Upper lobe of left lung (tissue), 6 donors: ENCODE measurements at regions not wholly inside any gene's neighbourhood (a gene's known extent, or its start where the extent isn't known, plus 50 kb on each side); places are given as distances from the start of the nearest gene placed in this dataset.

Source experiments
- ATAC-seq, 2 donors: fragments of 200-7000 bp; cut with Tn5 transposase; one replicate each; pipeline ENCODE4 v1.9.1; 2022; ENCODE audit warnings: mild to moderate bottlenecking in 2 of 2, moderate library complexity in 2 of 2; ENCODE audit not compliant: low FRiP score in 2 of 2
- DNase-seq, 2 donors: peaks; one replicate each; pipeline ENCODE4 v3.0.0-alpha.2; 2019 to 2020
- H3K27ac ChIP-seq, 4 donors: fragments of 200-600 bp; sonication (generic); one replicate each; pipeline ENCODE4 v1.5.1; 2016 to 2019
- H3K27me3 ChIP-seq, 4 donors: fragments of 200-600 bp; sonication (generic); one replicate each; pipeline ENCODE4 v1.5.1; 2017 to 2019
- H3K36me3 ChIP-seq, 4 donors: fragments of 200-600 bp; sonication (generic); one replicate each; pipeline ENCODE4 v1.5.1; 2016 to 2019
- H3K4me1 ChIP-seq, 4 donors: fragments of 200-600 bp; sonication (generic); one replicate each; pipeline ENCODE4 v1.5.1; 2018 to 2019
- H3K4me3 ChIP-seq, 4 donors: fragments of 200-600 bp; sonication (generic); one replicate each; pipeline ENCODE4 v1.5.1; 2017 to 2019; ENCODE audit warnings: mild to moderate bottlenecking in 2 of 4, moderate library complexity in 1 of 4
- H3K9me3 ChIP-seq, 4 donors: fragments of 200-600 bp; sonication (generic); one replicate each; pipeline ENCODE4 v1.5.1; 2018 to 2019
- EP300 ChIP-seq, 4 donors: sonication (generic); formaldehyde crosslinking; IDR thresholded peaks; one replicate each; pipeline ENCODE4 v1.5.1; 2017; ENCODE audit warnings: antibody characterized with exemption in 4 of 4, control low read depth in 2 of 4
- POLR2A ChIP-seq, 4 donors: fragments of 450-650 bp; IDR thresholded peaks; one replicate each; pipeline ENCODE4 v1.5.1; 2016 to 2017; ENCODE audit warnings: antibody characterized with exemption in 4 of 4, mild to moderate bottlenecking in 2 of 4
- POLR2AphosphoS5 ChIP-seq, 2 donors: sonication (generic); formaldehyde crosslinking; IDR thresholded peaks; one replicate each; pipeline ENCODE4 v1.5.1; 2017; ENCODE audit warnings: antibody characterized with exemption in 2 of 2
- WGBS, 2 donors: methylation state at CpG; one replicate each; pipeline ENCODE4 v1.1.5; 2017 to 2018; 5-methylcytosine and 5-hydroxymethylcytosine counted together
- TF ChIP-seq, protein P1 (sequence below), 6 experiments: fragments of 450-650 bp in 4 of 6; fragments of 200-600 bp in 2 of 6; sonication (generic) in 2 of 6; IDR thresholded peaks; one replicate each; pipeline ENCODE4 v1.5.1; 2016 to 2019; ENCODE audit warnings: antibody characterized with exemption in 6 of 6
- donor health status: DM: no; HTN: no; CAD: no; lungs with moderate emphysema.
- donor health status: DM: no; HTN: yes; CAD: no; lungs with severe emphysema.

DNA sequence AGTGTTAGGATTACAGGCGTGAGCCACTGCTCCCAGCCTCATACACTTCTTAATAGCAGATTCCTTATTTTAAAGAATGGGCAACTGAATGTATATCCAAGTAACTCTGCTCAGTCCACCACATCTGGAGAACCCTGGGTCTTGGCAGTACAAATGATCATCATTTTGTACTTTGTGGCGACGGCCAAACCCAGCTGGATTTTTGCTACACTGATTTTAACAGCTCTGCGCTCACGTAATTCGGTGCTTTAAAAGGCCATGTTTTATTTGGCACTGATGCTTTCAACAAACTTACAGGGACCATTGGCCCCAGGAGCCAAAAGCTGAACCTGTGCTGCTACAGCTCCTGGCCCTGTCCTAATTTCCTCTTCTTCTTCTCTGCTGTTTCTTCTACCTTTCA, 60.8 kb upstream of the PDE3B start:
- ATAC-seq: no peak
- H3K4me1 ChIP-seq: peaks cover 12 to 21% (median 16%) of the 10 kb centered on the region in 4 donors
- no peak for DNase-seq
- TF ChIP-seq, protein P1, sequence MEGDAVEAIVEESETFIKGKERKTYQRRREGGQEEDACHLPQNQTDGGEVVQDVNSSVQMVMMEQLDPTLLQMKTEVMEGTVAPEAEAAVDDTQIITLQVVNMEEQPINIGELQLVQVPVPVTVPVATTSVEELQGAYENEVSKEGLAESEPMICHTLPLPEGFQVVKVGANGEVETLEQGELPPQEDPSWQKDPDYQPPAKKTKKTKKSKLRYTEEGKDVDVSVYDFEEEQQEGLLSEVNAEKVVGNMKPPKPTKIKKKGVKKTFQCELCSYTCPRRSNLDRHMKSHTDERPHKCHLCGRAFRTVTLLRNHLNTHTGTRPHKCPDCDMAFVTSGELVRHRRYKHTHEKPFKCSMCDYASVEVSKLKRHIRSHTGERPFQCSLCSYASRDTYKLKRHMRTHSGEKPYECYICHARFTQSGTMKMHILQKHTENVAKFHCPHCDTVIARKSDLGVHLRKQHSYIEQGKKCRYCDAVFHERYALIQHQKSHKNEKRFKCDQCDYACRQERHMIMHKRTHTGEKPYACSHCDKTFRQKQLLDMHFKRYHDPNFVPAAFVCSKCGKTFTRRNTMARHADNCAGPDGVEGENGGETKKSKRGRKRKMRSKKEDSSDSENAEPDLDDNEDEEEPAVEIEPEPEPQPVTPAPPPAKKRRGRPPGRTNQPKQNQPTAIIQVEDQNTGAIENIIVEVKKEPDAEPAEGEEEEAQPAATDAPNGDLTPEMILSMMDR (IDR thresholded peaks at IDR 0.05): no peak
- TF ChIP-seq EP300 (IDR thresholded peaks at IDR 0.05): no peak
- no peak for TF ChIP-seq POLR2AphosphoS5 (IDR thresholded peaks at IDR 0.05)
- no peak for TF ChIP-seq POLR2A (IDR thresholded peaks at IDR 0.05)
- 94 to 99% methylated on average over 6 of the region's 6 CpGs for WGBS, 2 donors
- no peaks in the 10 kb centered on the region for H3K27me3 ChIP-seq
- H3K9me3 ChIP-seq: no peaks in the 10 kb centered on the region
- no peak overlapping the region for H3K27ac ChIP-seq
- H3K36me3 ChIP-seq: no peaks in the 10 kb centered on the region
- no peak overlapping the region for H3K4me3 ChIP-seq

DNA sequence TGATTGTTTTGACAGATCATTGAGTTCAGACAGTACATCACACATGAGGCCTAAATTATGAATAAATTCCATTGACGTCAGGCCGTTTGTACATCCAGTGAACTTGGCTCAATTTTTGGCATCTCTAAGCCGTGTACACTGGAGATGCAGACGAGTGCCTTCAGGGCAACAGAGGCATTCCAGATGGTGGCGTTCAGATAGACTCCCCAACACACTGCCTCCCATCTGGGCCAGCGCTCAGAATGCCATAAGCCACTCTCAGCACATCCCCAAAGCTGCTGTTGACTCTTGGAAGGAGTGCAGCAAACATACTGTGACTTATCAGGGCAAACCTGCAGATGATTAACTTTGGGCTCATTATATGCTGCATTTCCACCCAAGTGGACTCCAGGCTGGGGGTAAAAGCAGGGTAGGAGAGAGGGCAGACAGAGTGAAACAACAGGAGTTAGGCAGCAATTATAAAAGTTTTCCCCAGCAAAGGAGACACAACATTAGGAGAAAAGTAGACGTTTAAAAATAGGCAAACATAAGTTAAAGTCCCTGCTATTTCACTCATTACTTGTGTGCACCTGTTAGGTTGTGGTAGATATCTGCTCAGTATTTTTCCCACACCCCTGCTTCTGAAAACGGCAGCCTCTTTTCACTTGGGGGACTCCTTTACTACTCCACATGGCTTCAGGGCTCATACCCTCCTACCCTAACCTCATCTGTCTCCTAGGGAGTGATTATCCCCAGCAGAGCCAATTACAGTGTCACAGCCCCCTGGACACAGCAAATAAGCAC, 60.2 kb upstream of the PDE3B start:
- no peaks in the 10 kb centered on the region for H3K9me3 ChIP-seq
- H3K4me1 ChIP-seq: peaks cover 5 to 14% (median 10%) of the 10 kb centered on the region in 4 donors
- WGBS, 2 donors: 60 to 64% methylated on average over 8 of the region's 8 CpGs
- no peaks in the 10 kb centered on the region for H3K36me3 ChIP-seq
- TF ChIP-seq EP300 (IDR thresholded peaks at IDR 0.05) (no peak), POLR2AphosphoS5 (IDR thresholded peaks at IDR 0.05) (no peak)
- TF ChIP-seq, protein P1 (IDR thresholded peaks at IDR 0.05): no peak
- no peak for DNase-seq
- no peak overlapping the region for H3K27ac ChIP-seq
- H3K27me3 ChIP-seq: no peaks in the 10 kb centered on the region
- ATAC-seq: no peak
- H3K4me3 ChIP-seq: no peak overlapping the region

DNA sequence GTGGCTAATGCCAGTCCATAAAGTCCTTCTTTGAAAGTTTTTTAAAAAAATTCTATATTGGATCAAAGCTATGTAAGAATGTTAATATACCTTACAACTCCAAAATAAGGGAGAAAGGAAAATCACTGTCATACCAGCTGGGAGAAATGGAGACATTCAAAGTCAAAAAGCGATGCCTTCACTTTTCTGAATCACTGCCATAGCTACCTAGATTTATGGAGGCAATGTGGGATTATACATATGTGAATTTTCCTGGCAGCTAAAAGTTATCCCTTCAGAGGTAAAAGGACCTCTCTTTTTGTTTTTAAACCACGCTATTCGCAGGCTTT, 59.6 kb upstream of the PDE3B start:
- Histone ChIP-seq H3K4me3 (no peak overlapping the region), H3K27me3 (no peaks in the 10 kb centered on the region), H3K27ac (no peak overlapping the region), H3K36me3 (no peaks in the 10 kb centered on the region), H3K4me1 (peaks cover 0 to 9% (median 4%) of the 10 kb centered on the region in 4 donors), H3K9me3 (no peaks in the 10 kb centered on the region)
- ATAC-seq (no peak), DNase-seq (no peak)
- TF ChIP-seq POLR2AphosphoS5 (IDR thresholded peaks at IDR 0.05) (no peak), EP300 (IDR thresholded peaks at IDR 0.05) (no peak), POLR2A (IDR thresholded peaks at IDR 0.05) (no peak)
- TF ChIP-seq, protein P1 (IDR thresholded peaks at IDR 0.05): no peak
- 95 to 97% methylated on average over 3 of the region's 3 CpGs for WGBS, 2 donors

DNA sequence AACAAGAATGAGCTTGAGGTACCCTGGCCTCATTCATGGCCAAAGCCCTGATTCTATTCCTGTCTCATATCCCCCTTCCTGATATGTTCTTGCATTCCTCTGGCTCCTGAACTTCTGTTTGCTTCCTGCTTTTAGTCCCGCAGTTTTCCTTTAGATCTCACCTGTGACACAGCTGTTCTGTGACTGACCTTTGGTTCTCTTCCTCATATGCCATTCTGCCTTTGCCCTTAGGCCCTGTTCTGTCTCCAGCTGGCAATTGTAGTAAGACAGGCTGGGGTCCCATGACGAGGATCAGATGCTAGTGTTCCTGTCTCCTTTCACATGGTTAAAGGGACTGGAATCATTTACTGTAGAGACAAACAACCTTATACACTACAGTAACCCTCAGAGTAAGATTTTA, 59.0 kb upstream of the PDE3B start:
- peak in 1 of 2 donors; percentile 31 for DNase-seq
- no peak for TF ChIP-seq POLR2AphosphoS5 (IDR thresholded peaks at IDR 0.05)
- peak in 1 of 4 donors; percentile 8 for TF ChIP-seq EP300 (IDR thresholded peaks at IDR 0.05)
- peak in 1 of 2 donors; percentile 12 for ATAC-seq
- no peaks in the 10 kb centered on the region for H3K27me3 ChIP-seq
- peaks cover 0 to 4% (median under 1%) of the 10 kb centered on the region in 4 donors for H3K4me1 ChIP-seq
- 65 to 81% methylated on average over 2 of the region's 2 CpGs for WGBS, 2 donors
- no peak overlapping the region for H3K27ac ChIP-seq
- no peaks in the 10 kb centered on the region for H3K36me3 ChIP-seq
- no peak overlapping the region for H3K4me3 ChIP-seq
- no peaks in the 10 kb centered on the region for H3K9me3 ChIP-seq

DNA sequence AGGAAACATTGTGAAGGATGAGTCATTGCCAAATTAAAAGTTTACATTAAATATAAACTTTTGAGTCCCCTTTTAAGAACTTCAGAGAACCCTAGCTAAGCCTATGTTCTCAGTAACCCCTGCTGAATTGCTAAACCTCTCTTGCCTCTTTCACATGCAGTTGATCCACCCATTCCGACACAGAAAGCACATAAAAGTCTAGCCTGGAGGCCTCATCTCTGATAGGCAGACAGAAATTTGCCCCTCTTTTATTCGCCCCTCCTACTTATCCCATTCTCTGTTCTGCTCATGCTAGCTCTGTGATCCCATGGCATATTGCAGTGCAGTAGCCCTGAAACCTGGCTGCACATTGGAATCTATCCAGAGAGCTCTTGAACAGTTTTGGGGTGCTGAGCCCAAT, 58.2 kb upstream of the PDE3B start:
- DNase-seq (no peak), ATAC-seq (no peak)
- Histone ChIP-seq H3K36me3 (no peaks in the 10 kb centered on the region), H3K9me3 (no peaks in the 10 kb centered on the region), H3K4me3 (no peak overlapping the region), H3K4me1 (no peaks in the 10 kb centered on the region), H3K27me3 (no peaks in the 10 kb centered on the region), H3K27ac (no peak overlapping the region)
- TF ChIP-seq, protein P1 (IDR thresholded peaks at IDR 0.05): no peak
- 92 to 98% methylated on average over 2 of the region's 2 CpGs for WGBS, 2 donors
